ENCODE measurements at regions not wholly inside any gene's neighbourhood (a gene's known extent, or its start where the extent isn't known, plus 50 kb on each side); places are given as distances from the start of the nearest gene placed in this dataset.

- no peak for DNase-seq
Observed at GRCh38 chr5:142475102-142475513, 150.3 kb upstream of the SPRY4 start.

GRCh38 chr5:142474431-142475094, 149.7 kb upstream of the SPRY4 start:
- DNase-seq = no peak

- DNase-seq = no peak
Observed at GRCh38 chr5:142473038-142473437, 148.2 kb upstream of the SPRY4 start.

GRCh38 chr5:142472306-142472951, 147.6 kb upstream of the SPRY4 start:
- DNase-seq = no peak

- peak in 1 of 56 donors; percentile 10 for DNase-seq
Observed at GRCh38 chr5:142466195-142466971, 141.6 kb upstream of the SPRY4 start.

GRCh38 chr5:142465476-142465875, 140.7 kb upstream of the SPRY4 start:
- no peak for DNase-seq

- DNase-seq = no peak
Observed at GRCh38 chr5:142463904-142464303, 139.1 kb upstream of the SPRY4 start.

- no peak for DNase-seq
Observed at GRCh38 chr5:142461028-142461590, 136.3 kb upstream of the SPRY4 start.

GRCh38 chr5:142459209-142459608, 134.4 kb upstream of the SPRY4 start:
- no peak for DNase-seq

GRCh38 chr5:142455856-142456255, 131.0 kb upstream of the SPRY4 start:
- DNase-seq = no peak

- DNase-seq = no peak
Observed at GRCh38 chr5:142453932-142454331, 129.1 kb upstream of the SPRY4 start.

- DNase-seq = no peak
Observed at GRCh38 chr5:142450419-142450818, 125.6 kb upstream of the SPRY4 start.

- no peak for DNase-seq
Observed at GRCh38 chr5:142447887-142448286, 123.1 kb upstream of the SPRY4 start.

- no peak for DNase-seq
Observed at GRCh38 chr5:142446960-142447279, 122.1 kb upstream of the SPRY4 start.

- no peak for DNase-seq
Observed at GRCh38 chr5:142446131-142446959, 121.5 kb upstream of the SPRY4 start.

- DNase-seq = no peak
Observed at GRCh38 chr5:142445266-142445665, 120.4 kb upstream of the SPRY4 start.

- no peak for DNase-seq
Observed at GRCh38 chr5:142441616-142442015, 116.8 kb upstream of the SPRY4 start.

GRCh38 chr5:142439207-142439860, 114.5 kb upstream of the SPRY4 start:
- DNase-seq = no peak

- no peak for DNase-seq
Observed at GRCh38 chr5:142438573-142438972, 113.8 kb upstream of the SPRY4 start.

- no peak for DNase-seq
Observed at GRCh38 chr5:142437563-142437962, 112.7 kb upstream of the SPRY4 start.

Measured in amygdala (tissue), 56 donors.